ENCODE measurements at regions not wholly inside any gene's neighbourhood (a gene's known extent, or its start where the extent isn't known, plus 50 kb on each side); places are given as distances from the start of the nearest gene placed in this dataset.
A peak's percentile ranks its signal among the peaks of the same experiment; 100 is the strongest.

GRCh38 chr15:39506146-39506545, 74.7 kb upstream of the THBS1 start:
- peaks cover 40% of the 10 kb centered on the region for H3K4me1 Mint-ChIP-seq (ENCODE audit: unreplicated experiment)
- no peak overlapping the region for H3K4me3 Mint-ChIP-seq (ENCODE audit: unreplicated experiment)
- H3K9me3 Mint-ChIP-seq (ENCODE audit: unreplicated experiment): no peaks in the 10 kb centered on the region
- TF ChIP-seq CTCF (IDR thresholded peaks at IDR 0.05): no peak
- no peak overlapping the region for H3K27ac Mint-ChIP-seq (ENCODE audit: unreplicated experiment)
- no peaks in the 10 kb centered on the region for H3K27me3 Mint-ChIP-seq (ENCODE audit: unreplicated experiment)
- H3K36me3 Mint-ChIP-seq (ENCODE audit: unreplicated experiment): no peaks in the 10 kb centered on the region
- DNase-seq (ENCODE audit: extremely low spot score, unreplicated experiment): no peak

GRCh38 chr15:39508536-39508935, 72.3 kb upstream of the THBS1 start:
- no peak for TF ChIP-seq CTCF (IDR thresholded peaks at IDR 0.05)
- Mint-ChIP-seq H3K27me3 (ENCODE audit: unreplicated experiment) (no peaks in the 10 kb centered on the region), H3K4me1 (ENCODE audit: unreplicated experiment) (peaks cover 28% of the 10 kb centered on the region), H3K9me3 (ENCODE audit: unreplicated experiment) (no peaks in the 10 kb centered on the region), H3K27ac (ENCODE audit: unreplicated experiment) (no peak overlapping the region), H3K4me3 (ENCODE audit: unreplicated experiment) (no peak overlapping the region), H3K36me3 (ENCODE audit: unreplicated experiment) (no peaks in the 10 kb centered on the region)
- no peak for DNase-seq (ENCODE audit: extremely low spot score, unreplicated experiment)

GRCh38 chr15:39510001-39510701, 70.7 kb upstream of the THBS1 start:
- no peak for DNase-seq (ENCODE audit: extremely low spot score, unreplicated experiment)
- no peaks in the 10 kb centered on the region for H3K36me3 Mint-ChIP-seq (ENCODE audit: unreplicated experiment)
- peaks cover 3% of the 10 kb centered on the region for H3K9me3 Mint-ChIP-seq (ENCODE audit: unreplicated experiment)
- peaks cover 23% of the 10 kb centered on the region for H3K4me1 Mint-ChIP-seq (ENCODE audit: unreplicated experiment)
- TF ChIP-seq CTCF (IDR thresholded peaks at IDR 0.05): no peak
- no peak overlapping the region for H3K27ac Mint-ChIP-seq (ENCODE audit: unreplicated experiment)
- no peaks in the 10 kb centered on the region for H3K27me3 Mint-ChIP-seq (ENCODE audit: unreplicated experiment)
- no peak overlapping the region for H3K4me3 Mint-ChIP-seq (ENCODE audit: unreplicated experiment)

- no peaks in the 10 kb centered on the region for H3K27me3 Mint-ChIP-seq (ENCODE audit: unreplicated experiment)
- H3K4me3 Mint-ChIP-seq (ENCODE audit: unreplicated experiment): peak overlapping the region; percentile 12
- H3K9me3 Mint-ChIP-seq (ENCODE audit: unreplicated experiment): peaks cover 3% of the 10 kb centered on the region
- H3K27ac Mint-ChIP-seq (ENCODE audit: unreplicated experiment): peak overlapping the region; percentile 58
- H3K4me1 Mint-ChIP-seq (ENCODE audit: unreplicated experiment): peaks cover 23% of the 10 kb centered on the region
- no peaks in the 10 kb centered on the region for H3K36me3 Mint-ChIP-seq (ENCODE audit: unreplicated experiment)
- TF ChIP-seq CTCF (IDR thresholded peaks at IDR 0.05): no peak
- DNase-seq (ENCODE audit: extremely low spot score, unreplicated experiment): no peak
These were observed 69.6 kb upstream of the THBS1 start for GRCh38 chr15:39511000-39511915.

GRCh38 chr15:39511916-39512260, 69.0 kb upstream of the THBS1 start:
- peak overlapping the region; percentile 47 for H3K27ac Mint-ChIP-seq (ENCODE audit: unreplicated experiment)
- no peak for DNase-seq (ENCODE audit: extremely low spot score, unreplicated experiment)

More at GRCh38 chr15:39511916-39512260, 69.0 kb upstream of the THBS1 start:
- peaks cover 3% of the 10 kb centered on the region for H3K9me3 Mint-ChIP-seq (ENCODE audit: unreplicated experiment)
- no peaks in the 10 kb centered on the region for H3K27me3 Mint-ChIP-seq (ENCODE audit: unreplicated experiment)
- H3K36me3 Mint-ChIP-seq (ENCODE audit: unreplicated experiment): no peaks in the 10 kb centered on the region
- H3K4me3 Mint-ChIP-seq (ENCODE audit: unreplicated experiment): no peak overlapping the region
- TF ChIP-seq CTCF (IDR thresholded peaks at IDR 0.05): no peak
- peaks cover 23% of the 10 kb centered on the region for H3K4me1 Mint-ChIP-seq (ENCODE audit: unreplicated experiment)

Data from osteocyte (in vitro differentiated cells).